ENCODE measurements at regions not wholly inside any gene's neighbourhood (a gene's known extent, or its start where the extent isn't known, plus 50 kb on each side); places are given as distances from the start of the nearest gene placed in this dataset.

DNA sequence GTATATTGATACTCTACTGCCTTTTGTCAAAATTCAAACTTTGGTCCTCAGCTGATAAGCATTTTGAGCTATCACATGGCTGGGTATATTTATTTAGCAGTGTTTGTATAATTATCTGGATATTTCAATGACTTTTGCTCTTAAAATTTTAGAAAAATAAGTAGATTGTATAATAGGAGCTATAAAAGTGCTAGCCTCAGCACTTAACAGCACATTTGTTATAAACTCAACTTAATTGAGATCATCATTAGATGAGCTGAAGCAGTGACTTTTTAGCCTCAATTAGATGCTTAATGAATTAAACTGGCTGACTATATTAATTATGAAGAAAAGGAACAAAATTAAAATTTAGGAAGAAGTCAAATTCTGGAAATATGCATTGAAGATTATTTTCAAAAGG lies 429.9 kb downstream of the DYNC2H1 start:
- Histone ChIP-seq H3K4me3 (replicated peaks in 1 of 4; ENCODE audit: control extremely low read depth in 1 of 4, insufficient read depth in 1 of 4, low read depth in 3 of 4, low read length in 4 of 4) (no peak overlapping the region), H3K9ac (ENCODE audit: insufficient read depth, low read length) (no peak overlapping the region), H3K4me2 (ENCODE audit: extremely low read depth, insufficient read depth, low read length) (no peak overlapping the region), H3K79me2 (ENCODE audit: control insufficient read depth, insufficient read depth, low read length) (no peaks in the 10 kb centered on the region), H3K27ac (ENCODE audit: insufficient read depth, low read length) (no peak overlapping the region), H3K4me1 (ENCODE audit: control insufficient read depth, extremely low read depth, insufficient read depth, low read length) (no peaks in the 10 kb centered on the region), H2AFZ (ENCODE audit: low read length) (no peak overlapping the region), H3K36me3 (ENCODE audit: control insufficient read depth, insufficient read depth, low read length) (no peaks in the 10 kb centered on the region), H3K27me3 (ENCODE audit: control insufficient read depth, insufficient read depth, low read length) (no peaks in the 10 kb centered on the region), H4K20me1 (ENCODE audit: control insufficient read depth, extremely low read depth, insufficient read depth, low read length) (no peaks in the 10 kb centered on the region), H3K9me3 (ENCODE audit: control insufficient read depth, insufficient read depth, low read depth, low read length) (no peaks in the 10 kb centered on the region)
- TF ChIP-seq EZH2 (IDR thresholded peaks at IDR 0.05; ENCODE audit: low read length, missing control alignments) = no peak
- TF ChIP-seq, protein P1, sequence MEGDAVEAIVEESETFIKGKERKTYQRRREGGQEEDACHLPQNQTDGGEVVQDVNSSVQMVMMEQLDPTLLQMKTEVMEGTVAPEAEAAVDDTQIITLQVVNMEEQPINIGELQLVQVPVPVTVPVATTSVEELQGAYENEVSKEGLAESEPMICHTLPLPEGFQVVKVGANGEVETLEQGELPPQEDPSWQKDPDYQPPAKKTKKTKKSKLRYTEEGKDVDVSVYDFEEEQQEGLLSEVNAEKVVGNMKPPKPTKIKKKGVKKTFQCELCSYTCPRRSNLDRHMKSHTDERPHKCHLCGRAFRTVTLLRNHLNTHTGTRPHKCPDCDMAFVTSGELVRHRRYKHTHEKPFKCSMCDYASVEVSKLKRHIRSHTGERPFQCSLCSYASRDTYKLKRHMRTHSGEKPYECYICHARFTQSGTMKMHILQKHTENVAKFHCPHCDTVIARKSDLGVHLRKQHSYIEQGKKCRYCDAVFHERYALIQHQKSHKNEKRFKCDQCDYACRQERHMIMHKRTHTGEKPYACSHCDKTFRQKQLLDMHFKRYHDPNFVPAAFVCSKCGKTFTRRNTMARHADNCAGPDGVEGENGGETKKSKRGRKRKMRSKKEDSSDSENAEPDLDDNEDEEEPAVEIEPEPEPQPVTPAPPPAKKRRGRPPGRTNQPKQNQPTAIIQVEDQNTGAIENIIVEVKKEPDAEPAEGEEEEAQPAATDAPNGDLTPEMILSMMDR (conservative IDR thresholded peaks at IDR 0.05 in 1 of 2, IDR thresholded peaks at IDR 0.05 in 1 of 2; ENCODE audit: low read depth in 1 of 2, low read length in 2 of 2) = no peak
- DNase-seq (ENCODE audit: low read depth in 2 of 2) = no peak

DNA sequence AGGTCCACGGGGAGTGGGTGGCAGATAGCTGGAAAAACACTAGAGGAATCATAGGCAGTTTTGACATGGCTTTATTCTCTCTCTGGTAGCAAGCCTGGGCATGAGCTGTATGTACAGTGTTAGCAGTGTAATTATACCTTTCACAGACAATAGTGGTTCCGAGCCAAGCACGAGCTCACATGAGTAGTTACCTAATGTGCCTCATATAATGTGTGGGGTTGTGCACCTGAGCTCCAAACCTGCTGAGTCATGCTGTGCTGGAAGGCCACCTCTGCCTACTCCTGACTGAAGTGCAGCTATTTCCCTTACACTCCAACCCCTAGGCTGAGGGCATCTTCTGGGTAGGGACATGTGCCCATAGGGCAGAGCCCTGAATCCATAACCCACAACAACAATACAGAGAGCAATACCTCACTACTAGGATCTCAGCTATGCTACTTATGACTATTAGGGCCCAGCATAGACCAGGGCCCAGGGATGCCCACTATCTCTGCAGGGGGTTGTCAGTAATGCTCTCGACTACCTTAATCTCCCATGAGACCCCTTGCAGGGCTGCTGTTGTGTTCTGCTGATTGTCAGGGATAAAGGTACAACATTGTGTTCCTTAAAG lies 432.1 kb downstream of the DYNC2H1 start:
- H3K79me2 ChIP-seq (ENCODE audit: control insufficient read depth, insufficient read depth, low read length) = no peaks in the 10 kb centered on the region
- TF ChIP-seq, protein P1 (conservative IDR thresholded peaks at IDR 0.05 in 1 of 2, IDR thresholded peaks at IDR 0.05 in 1 of 2; ENCODE audit: low read depth in 1 of 2, low read length in 2 of 2) = no peak
- TF ChIP-seq EZH2 (IDR thresholded peaks at IDR 0.05; ENCODE audit: low read length, missing control alignments) = no peak
- no peak for DNase-seq (ENCODE audit: low read depth in 2 of 2)
- no peak overlapping the region for H3K9ac ChIP-seq (ENCODE audit: insufficient read depth, low read length)
- no peak overlapping the region for H3K4me3 ChIP-seq (replicated peaks in 1 of 4; ENCODE audit: control extremely low read depth in 1 of 4, insufficient read depth in 1 of 4, low read depth in 3 of 4, low read length in 4 of 4)
- H3K36me3 ChIP-seq (ENCODE audit: control insufficient read depth, insufficient read depth, low read length) = no peaks in the 10 kb centered on the region
- no peaks in the 10 kb centered on the region for H3K4me1 ChIP-seq (ENCODE audit: control insufficient read depth, extremely low read depth, insufficient read depth, low read length)
- no peaks in the 10 kb centered on the region for H3K9me3 ChIP-seq (ENCODE audit: control insufficient read depth, insufficient read depth, low read depth, low read length)
- no peaks in the 10 kb centered on the region for H4K20me1 ChIP-seq (ENCODE audit: control insufficient read depth, extremely low read depth, insufficient read depth, low read length)
- no peak overlapping the region for H3K4me2 ChIP-seq (ENCODE audit: extremely low read depth, insufficient read depth, low read length)
- no peak overlapping the region for H2AFZ ChIP-seq (ENCODE audit: low read length)
- H3K27ac ChIP-seq (ENCODE audit: insufficient read depth, low read length) = no peak overlapping the region
- H3K27me3 ChIP-seq (ENCODE audit: control insufficient read depth, insufficient read depth, low read length) = no peaks in the 10 kb centered on the region

DNA sequence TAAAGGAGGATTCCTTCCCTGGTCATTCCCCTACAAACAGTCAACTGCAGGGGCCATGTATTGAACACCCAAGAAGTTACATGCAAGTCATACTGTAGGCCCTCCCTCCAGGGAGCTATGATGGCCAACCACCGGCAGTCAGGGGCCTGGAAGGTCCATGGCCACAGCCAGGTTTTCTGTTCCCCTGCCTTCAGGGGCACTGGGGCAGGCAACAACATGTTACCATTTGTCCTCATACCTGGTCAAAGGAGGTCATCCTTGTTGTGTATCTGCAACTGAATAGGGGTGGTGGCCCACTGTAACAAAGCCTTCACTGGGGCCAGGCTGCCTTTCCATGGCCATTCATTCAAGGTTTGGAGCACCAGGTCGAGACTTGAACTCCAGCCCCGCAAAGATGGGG lies 433.6 kb downstream of the DYNC2H1 start:
- Histone ChIP-seq H3K27ac (ENCODE audit: insufficient read depth, low read length) (no peak overlapping the region), H3K9ac (ENCODE audit: insufficient read depth, low read length) (no peak overlapping the region), H3K36me3 (ENCODE audit: control insufficient read depth, insufficient read depth, low read length) (no peaks in the 10 kb centered on the region), H3K27me3 (ENCODE audit: control insufficient read depth, insufficient read depth, low read length) (no peaks in the 10 kb centered on the region), H3K4me1 (ENCODE audit: control insufficient read depth, extremely low read depth, insufficient read depth, low read length) (no peaks in the 10 kb centered on the region), H2AFZ (ENCODE audit: low read length) (no peak overlapping the region), H3K4me2 (ENCODE audit: extremely low read depth, insufficient read depth, low read length) (no peak overlapping the region), H3K79me2 (ENCODE audit: control insufficient read depth, insufficient read depth, low read length) (no peaks in the 10 kb centered on the region), H4K20me1 (ENCODE audit: control insufficient read depth, extremely low read depth, insufficient read depth, low read length) (no peaks in the 10 kb centered on the region), H3K9me3 (ENCODE audit: control insufficient read depth, insufficient read depth, low read depth, low read length) (no peaks in the 10 kb centered on the region), H3K4me3 (replicated peaks in 1 of 4; ENCODE audit: control extremely low read depth in 1 of 4, insufficient read depth in 1 of 4, low read depth in 3 of 4, low read length in 4 of 4) (no peak overlapping the region)
- TF ChIP-seq EZH2 (IDR thresholded peaks at IDR 0.05; ENCODE audit: low read length, missing control alignments) = no peak
- TF ChIP-seq, protein P1 (conservative IDR thresholded peaks at IDR 0.05 in 1 of 2, IDR thresholded peaks at IDR 0.05 in 1 of 2; ENCODE audit: low read depth in 1 of 2, low read length in 2 of 2) = no peak
- no peak for DNase-seq (ENCODE audit: low read depth in 2 of 2)
